Spleen (tissue), 11 donors: ENCODE measurements at regions not wholly inside any gene's neighbourhood (a gene's known extent, or its start where the extent isn't known, plus 50 kb on each side); places are given as distances from the start of the nearest gene placed in this dataset.

Source experiments
- DNase-seq: peaks from one replicate; pipeline ENCODE4 v3.0.0-alpha.2; 2020
- H3K27ac ChIP-seq, 8 donors: fragments of 200-600 bp; sonication (generic) in 7 of 8; 1 replicate in 4 of 8; 2 replicates in 4 of 8; pipeline versions ENCODE4 v1.5.0 to v1.8.0; 2016 to 2021; ENCODE audit warnings: inconsistent platforms in 4 of 8, mild to moderate bottlenecking in 4 of 8, moderate library complexity in 1 of 8
- H3K27me3 ChIP-seq, 7 donors: fragments of 200-600 bp; sonication (generic) in 6 of 7; replicated peaks in 1 of 7; 1 replicate in 4 of 7; 2 replicates in 3 of 7; pipeline versions ENCODE4 v1.5.0 to v1.8.0; 2016 to 2021; ENCODE audit warnings: inconsistent platforms in 3 of 7, mild to moderate bottlenecking in 1 of 7
- H3K36me3 ChIP-seq, 6 donors: fragments of 200-600 bp; sonication (generic) in 5 of 6; 1 replicate in 4 of 6; 2 replicates in 2 of 6; pipeline versions ENCODE4 v1.5.0 to v1.8.0; 2016 to 2021; ENCODE audit warnings: inconsistent platforms in 2 of 6
- H3K4me1 ChIP-seq, 6 donors: fragments of 200-600 bp; sonication (generic) in 5 of 6; 1 replicate in 3 of 6; 2 replicates in 3 of 6; pipeline versions ENCODE4 v1.5.0 to v1.8.0; 2016 to 2021; ENCODE audit warnings: inconsistent platforms in 3 of 6
- H3K4me3 ChIP-seq, 8 donors: fragments of 200-600 bp; sonication (generic) in 7 of 8; 1 replicate in 4 of 8; 2 replicates in 4 of 8; pipeline versions ENCODE4 v1.5.0 to v1.8.0; 2016 to 2021; ENCODE audit warnings: inconsistent platforms in 4 of 8, mild to moderate bottlenecking in 4 of 8, moderate library complexity in 2 of 8
- H3K9me3 ChIP-seq, 8 donors: fragments of 200-600 bp; sonication (generic) in 7 of 8; 1 replicate in 4 of 8; 2 replicates in 4 of 8; pipeline versions ENCODE4 v1.5.0 to v1.8.0; 2016 to 2021; ENCODE audit warnings: inconsistent platforms in 4 of 8
- POLR2A ChIP-seq, 3 donors: fragments of 450-650 bp; IDR thresholded peaks; one replicate each; pipeline ENCODE4 v1.5.1; 2017; ENCODE audit warnings: antibody characterized with exemption in 3 of 3, mild to moderate bottlenecking in 1 of 3
- POLR2AphosphoS5 ChIP-seq, 3 donors: sonication (generic); formaldehyde crosslinking; IDR thresholded peaks; one replicate each; pipeline ENCODE4 v1.5.1; 2017; ENCODE audit warnings: antibody characterized with exemption in 3 of 3
- WGBS, 5 donors: extraction: QIAGEN DNeasy Blood & Tissue Kit in 3 of 5; methylation state at CpG; one replicate each; pipeline versions ENCODE4 v1.1.5 to v1.1.7; 2013 to 2018; 5-methylcytosine and 5-hydroxymethylcytosine counted together
- intact Hi-C: fragments of 100-400 bp; cut with DNase I; formaldehyde crosslinking; loops from one replicate; pipeline ENCODE4 v1.15.0; 2023; ENCODE audit warnings: low total_unique reads
- TF ChIP-seq, protein P1 (sequence below), 11 experiments: fragments of 200-600 bp in 7 of 11; fragments of 450-650 bp in 4 of 11; sonication (generic) in 4 of 11; IDR thresholded peaks in 8 of 11; conservative IDR thresholded peaks in 3 of 11; 1 replicate in 7 of 11; 2 replicates in 4 of 11; pipeline versions ENCODE4 v1.4.0 to v1.8.0; 2016 to 2021; ENCODE audit warnings: antibody characterized with exemption in 11 of 11, inconsistent platforms in 4 of 11, mild to moderate bottlenecking in 1 of 11
- donor health status: healthy with polysubstance abuse.
- donor health status: DM: no; HTN: no; CAD: no; lungs with moderate emphysema.
- donor health status: DM: no; HTN: no; CAD: no.
- donor health status: Bipolar disorder and iron deficiency.
- donor health status: healthy.
- donor health status: DM: no; HTN: no; CAD: no.
- donor health status: DM: yes; HTN: yes; CAD: no.

- H3K36me3 ChIP-seq = no peaks in the 10 kb centered on the region
- no peak overlapping the region for H3K27ac ChIP-seq
- intact Hi-C loops = no loop called here
- TF ChIP-seq POLR2AphosphoS5 (IDR thresholded peaks at IDR 0.05) = no peak
- TF ChIP-seq, protein P1, sequence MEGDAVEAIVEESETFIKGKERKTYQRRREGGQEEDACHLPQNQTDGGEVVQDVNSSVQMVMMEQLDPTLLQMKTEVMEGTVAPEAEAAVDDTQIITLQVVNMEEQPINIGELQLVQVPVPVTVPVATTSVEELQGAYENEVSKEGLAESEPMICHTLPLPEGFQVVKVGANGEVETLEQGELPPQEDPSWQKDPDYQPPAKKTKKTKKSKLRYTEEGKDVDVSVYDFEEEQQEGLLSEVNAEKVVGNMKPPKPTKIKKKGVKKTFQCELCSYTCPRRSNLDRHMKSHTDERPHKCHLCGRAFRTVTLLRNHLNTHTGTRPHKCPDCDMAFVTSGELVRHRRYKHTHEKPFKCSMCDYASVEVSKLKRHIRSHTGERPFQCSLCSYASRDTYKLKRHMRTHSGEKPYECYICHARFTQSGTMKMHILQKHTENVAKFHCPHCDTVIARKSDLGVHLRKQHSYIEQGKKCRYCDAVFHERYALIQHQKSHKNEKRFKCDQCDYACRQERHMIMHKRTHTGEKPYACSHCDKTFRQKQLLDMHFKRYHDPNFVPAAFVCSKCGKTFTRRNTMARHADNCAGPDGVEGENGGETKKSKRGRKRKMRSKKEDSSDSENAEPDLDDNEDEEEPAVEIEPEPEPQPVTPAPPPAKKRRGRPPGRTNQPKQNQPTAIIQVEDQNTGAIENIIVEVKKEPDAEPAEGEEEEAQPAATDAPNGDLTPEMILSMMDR (IDR thresholded peaks at IDR 0.05 in 8 of 11, conservative IDR thresholded peaks at IDR 0.05 in 3 of 11) = no peak
- no peak for TF ChIP-seq POLR2A (IDR thresholded peaks at IDR 0.05)
- no peaks in the 10 kb centered on the region for H3K9me3 ChIP-seq
- WGBS, 5 donors = 65 to 76% (median 73%) methylated on average over 7 to 8 of the region's 8 CpGs
- no peak overlapping the region for H3K4me3 ChIP-seq
- no peak for DNase-seq
- peaks cover 0 to 5% (median 0%) of the 10 kb centered on the region in 7 donors for H3K27me3 ChIP-seq
- H3K4me1 ChIP-seq = no peaks in the 10 kb centered on the region
Measured at GRCh38 chr1:209106237-209106741, 477.2 kb upstream of the CAMK1G start.

- WGBS, 5 donors = 84 to 94% (median 88%) methylated on average over 4 of the region's 4 CpGs
- H3K4me3 ChIP-seq = no peak overlapping the region
- DNase-seq = no peak
- peaks cover 0 to 5% (median 0%) of the 10 kb centered on the region in 7 donors for H3K27me3 ChIP-seq
- no peak for TF ChIP-seq POLR2A (IDR thresholded peaks at IDR 0.05)
- TF ChIP-seq, protein P1 (IDR thresholded peaks at IDR 0.05 in 8 of 11, conservative IDR thresholded peaks at IDR 0.05 in 3 of 11) = no peak
- TF ChIP-seq POLR2AphosphoS5 (IDR thresholded peaks at IDR 0.05) = no peak
- intact Hi-C loops = no loop called here
- H3K27ac ChIP-seq = peak overlapping the region in 1 of 8 donors; percentile 50
- no peaks in the 10 kb centered on the region for H3K36me3 ChIP-seq
- no peaks in the 10 kb centered on the region for H3K9me3 ChIP-seq
- H3K4me1 ChIP-seq = no peaks in the 10 kb centered on the region
Measured at GRCh38 chr1:209106861-209107260, 476.7 kb upstream of the CAMK1G start.

- 69 to 91% (median 80%) methylated on average over 10 of the region's 10 CpGs for WGBS, 5 donors
Measured at GRCh38 chr1:209107535-209107934, 476.0 kb upstream of the CAMK1G start.

GRCh38 chr1:209109001-209109785 is 474.3 kb upstream of the CAMK1G start:
- intact Hi-C loops = no loop called here
- H3K27me3 ChIP-seq = peaks cover 0 to 5% (median 0%) of the 10 kb centered on the region in 7 donors
- no peaks in the 10 kb centered on the region for H3K36me3 ChIP-seq
- no peaks in the 10 kb centered on the region for H3K4me1 ChIP-seq
- no peaks in the 10 kb centered on the region for H3K9me3 ChIP-seq
- DNase-seq = no peak
- WGBS, 5 donors = 55 to 63% (median 59%) methylated on average over 2 of the region's 2 CpGs
- no peak overlapping the region for H3K27ac ChIP-seq
- TF ChIP-seq, protein P1 (IDR thresholded peaks at IDR 0.05 in 8 of 11, conservative IDR thresholded peaks at IDR 0.05 in 3 of 11) = no peak
- TF ChIP-seq POLR2AphosphoS5 (IDR thresholded peaks at IDR 0.05) (no peak), POLR2A (IDR thresholded peaks at IDR 0.05) (no peak)
- H3K4me3 ChIP-seq = no peak overlapping the region

More at GRCh38 chr1:209107535-209107934, 476.0 kb upstream of the CAMK1G start:
- TF ChIP-seq, protein P1 (IDR thresholded peaks at IDR 0.05 in 8 of 11, conservative IDR thresholded peaks at IDR 0.05 in 3 of 11) = no peak
- TF ChIP-seq POLR2A (IDR thresholded peaks at IDR 0.05) (no peak), POLR2AphosphoS5 (IDR thresholded peaks at IDR 0.05) (no peak)
- DNase-seq = no peak
- Histone ChIP-seq H3K27ac (peak overlapping the region in 1 of 8 donors; percentile 50), H3K4me1 (no peaks in the 10 kb centered on the region), H3K4me3 (no peak overlapping the region), H3K36me3 (no peaks in the 10 kb centered on the region), H3K9me3 (no peaks in the 10 kb centered on the region), H3K27me3 (peaks cover 0 to 5% (median 0%) of the 10 kb centered on the region in 7 donors)
- intact Hi-C loops = no loop called here
